ENCODE measurements at regions not wholly inside any gene's neighbourhood (a gene's known extent, or its start where the extent isn't known, plus 50 kb on each side); places are given as distances from the start of the nearest gene placed in this dataset.
"Not testable (repeated sequence)": the region's sequence is repeated elsewhere in the genome, so short reads cannot be mapped to it uniquely, and the experiment has no call there.

DNA sequence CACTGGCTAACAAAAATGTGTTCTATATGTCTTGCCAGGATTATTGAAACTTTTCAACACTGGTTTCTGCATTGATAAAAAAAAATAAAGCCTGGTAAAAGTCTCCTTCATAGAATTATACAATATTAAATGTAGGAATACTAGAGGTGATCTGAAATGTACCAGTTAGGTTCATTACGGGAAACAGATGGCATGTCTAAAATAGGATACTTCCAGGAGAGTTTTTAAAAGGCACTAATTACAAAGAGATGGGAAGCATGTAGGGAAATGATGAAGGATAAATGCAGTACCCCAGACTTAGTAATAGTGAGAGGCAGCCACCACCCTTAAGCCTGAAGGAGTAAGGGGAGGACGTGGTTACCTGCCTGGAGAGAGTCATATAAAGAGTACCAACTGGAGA lies 107.0 kb upstream of the NPSR1 start:
- no peak for ATAC-seq

DNA sequence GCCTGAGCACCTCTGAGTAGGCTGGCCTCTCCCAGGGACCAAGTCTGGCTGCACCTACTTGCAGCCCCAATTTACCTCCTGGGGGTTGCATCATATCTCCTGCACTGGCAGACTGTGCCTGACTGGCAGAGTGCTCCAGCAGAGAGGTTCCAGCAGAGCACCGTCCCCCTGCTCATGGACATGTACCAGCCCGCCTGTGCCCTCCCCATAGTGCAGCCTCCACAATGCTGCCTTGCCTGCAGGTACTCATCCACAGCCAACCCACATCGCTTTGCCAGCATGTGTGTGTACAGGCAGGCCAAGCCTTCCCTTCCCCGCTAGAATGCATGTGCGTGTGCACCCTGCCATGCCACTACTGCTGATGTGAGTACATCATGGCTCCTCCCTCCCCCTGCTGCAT lies 105.5 kb upstream of the NPSR1 start:
- Mint-ChIP-seq H3K27ac (no peak overlapping the region), H3K36me3 (peaks cover 0 to 11% of the 10 kb centered on the region in 2 donors), H3K9me3 (peaks cover 20 to 40% of the 10 kb centered on the region in 2 donors)
- DNase-seq (ENCODE audit: low spot score in 2 of 2) (no peak), ATAC-seq (no peak)

More for the DNA sequence above, 107.0 kb upstream of the NPSR1 start:
- Mint-ChIP-seq H3K36me3 (peaks cover 0 to 7% of the 10 kb centered on the region in 2 donors), H3K9me3 (peaks cover 28 to 31% of the 10 kb centered on the region in 2 donors), H3K27ac (no peak overlapping the region)
- DNase-seq (ENCODE audit: low spot score in 2 of 2): no peak

DNA sequence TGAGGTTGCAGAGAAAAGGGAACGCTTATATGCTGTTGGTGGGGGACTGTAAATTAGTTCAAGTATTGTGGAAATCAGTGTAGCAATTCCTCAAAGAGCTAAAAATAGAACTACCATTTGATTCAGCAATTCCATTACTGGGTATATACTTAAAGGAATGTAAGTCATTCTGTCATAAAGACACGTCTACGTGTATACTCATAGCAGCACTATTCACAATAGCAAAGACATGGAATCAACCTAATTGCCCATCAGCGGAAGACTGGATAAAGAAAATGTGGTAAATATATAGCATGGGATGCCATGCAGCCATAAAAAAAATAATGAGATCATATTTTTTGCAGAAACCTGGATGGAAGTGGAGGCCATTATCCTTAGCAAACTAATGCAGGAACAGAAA lies 100.0 kb upstream of the NPSR1 start:
- H3K27ac Mint-ChIP-seq: no peak overlapping the region
- DNase-seq (ENCODE audit: low spot score in 2 of 2) (no peak), ATAC-seq (no peak)
- peaks cover 0 to 11% of the 10 kb centered on the region in 2 donors for H3K36me3 Mint-ChIP-seq
- peaks cover 20 to 32% of the 10 kb centered on the region in 2 donors for H3K9me3 Mint-ChIP-seq

DNA sequence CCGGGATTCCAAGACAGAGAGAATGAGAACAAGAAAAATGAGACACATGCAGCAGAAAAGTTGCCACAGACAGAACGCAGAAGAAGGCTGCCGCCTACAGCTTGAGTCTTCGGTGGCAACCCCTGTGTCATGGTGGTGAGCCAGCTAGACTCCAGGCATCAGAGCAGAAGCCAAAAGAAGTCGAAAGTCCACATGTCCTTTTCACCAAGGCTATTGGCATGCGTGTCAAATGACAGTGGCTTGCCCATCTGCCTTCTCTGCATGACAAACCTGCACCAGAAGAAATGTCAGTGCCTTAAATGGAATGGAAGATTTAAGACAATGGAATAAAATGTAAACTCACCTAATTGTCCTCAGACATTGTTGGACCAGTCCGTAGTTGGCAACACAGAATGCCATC lies 93.9 kb upstream of the NPSR1 start:
- H3K36me3 Mint-ChIP-seq: no peaks in the 10 kb centered on the region
- peaks cover 8 to 12% of the 10 kb centered on the region in 2 donors for H3K9me3 Mint-ChIP-seq
- no peak overlapping the region for H3K27ac Mint-ChIP-seq
- ATAC-seq: no peak
- no peak for DNase-seq (ENCODE audit: low spot score in 2 of 2)

DNA sequence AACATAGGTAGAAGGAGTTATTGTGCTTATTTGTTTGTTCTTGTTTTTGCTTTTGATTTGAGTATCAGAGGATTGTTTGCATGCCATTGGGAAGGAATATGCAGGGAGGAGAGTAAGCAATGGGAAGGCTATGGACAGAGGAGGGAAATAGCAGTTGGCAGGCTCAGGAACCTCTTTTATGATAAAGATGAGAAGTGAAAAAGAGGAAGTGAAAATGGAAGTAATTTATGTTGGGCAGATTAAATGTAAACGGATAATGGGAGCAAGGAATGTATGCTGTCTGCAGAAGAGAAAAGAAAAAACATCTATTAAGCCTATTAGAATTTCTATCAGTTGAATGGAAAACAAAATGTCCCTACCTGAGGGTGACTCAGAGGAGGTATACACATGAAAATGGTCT lies 90.1 kb upstream of the NPSR1 start:
- DNase-seq (ENCODE audit: low spot score in 2 of 2) (no peak), ATAC-seq (no peak)
- Mint-ChIP-seq H3K9me3 (peaks cover 8 to 12% of the 10 kb centered on the region in 2 donors), H3K27ac (no peak overlapping the region), H3K36me3 (no peaks in the 10 kb centered on the region)

DNA sequence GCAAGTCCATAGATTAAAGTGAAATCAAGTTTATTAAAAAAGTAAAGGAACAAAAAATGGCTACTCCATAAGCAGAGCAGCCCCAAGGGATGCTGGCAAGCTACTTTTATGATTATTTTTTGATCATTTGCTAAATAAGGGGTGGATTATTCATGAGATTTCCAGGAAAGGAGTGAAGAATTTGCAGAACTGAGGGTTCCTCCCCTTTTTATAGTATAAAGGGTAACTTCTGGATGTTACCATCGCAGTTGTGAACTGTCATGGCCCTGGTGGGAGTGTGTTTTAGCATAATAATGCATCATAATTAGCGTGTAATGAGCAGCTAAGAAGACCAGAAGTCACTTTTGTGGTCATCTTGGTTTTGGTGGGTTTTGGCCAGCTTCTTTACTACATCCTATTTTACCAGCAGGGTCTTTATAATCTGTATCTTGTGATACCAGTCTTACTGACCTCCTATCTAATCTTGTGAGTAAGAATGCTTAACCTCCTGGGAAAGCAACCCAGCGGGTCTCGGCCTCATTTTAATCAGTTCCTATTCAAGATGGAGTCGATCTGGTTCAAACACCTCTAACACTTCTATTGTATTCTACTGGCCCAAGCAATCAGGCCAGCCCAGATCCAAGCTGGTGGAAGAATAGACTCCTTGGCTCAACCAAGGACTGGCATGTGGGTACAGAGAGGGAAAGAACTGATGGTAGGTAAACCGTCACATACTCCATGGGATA lies 87.9 kb upstream of the NPSR1 start:
- H3K36me3 Mint-ChIP-seq: no peaks in the 10 kb centered on the region
- DNase-seq (ENCODE audit: low spot score in 2 of 2) (no peak), ATAC-seq (no peak)
- peaks cover 9 to 12% of the 10 kb centered on the region in 2 donors for H3K9me3 Mint-ChIP-seq
- no peak overlapping the region for H3K27ac Mint-ChIP-seq

DNA sequence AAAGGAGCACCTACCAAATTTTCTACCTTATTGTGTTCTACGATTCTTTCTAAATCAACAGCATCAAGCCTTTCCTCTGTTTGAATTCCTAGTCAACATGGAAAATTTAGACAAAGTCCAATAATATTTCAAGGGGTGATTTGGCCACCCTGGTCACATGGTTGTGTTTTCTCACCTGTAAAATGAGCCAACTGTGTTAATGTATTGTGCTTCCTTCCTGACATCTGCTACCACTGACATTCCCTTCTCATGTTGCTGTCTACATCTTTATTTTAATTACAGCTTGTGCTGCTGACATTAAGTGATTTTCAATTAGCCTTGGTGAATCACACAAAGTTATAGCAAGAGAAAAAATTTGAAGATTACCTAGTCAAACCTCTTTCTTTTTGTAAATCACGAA lies 83.0 kb upstream of the NPSR1 start:
- ATAC-seq (no peak), DNase-seq (ENCODE audit: low spot score in 2 of 2) (no peak)
- Mint-ChIP-seq H3K36me3 (peaks cover 0 to 11% of the 10 kb centered on the region in 2 donors), H3K9me3 (peaks cover 17 to 18% of the 10 kb centered on the region in 2 donors), H3K27ac (no peak overlapping the region)

DNA sequence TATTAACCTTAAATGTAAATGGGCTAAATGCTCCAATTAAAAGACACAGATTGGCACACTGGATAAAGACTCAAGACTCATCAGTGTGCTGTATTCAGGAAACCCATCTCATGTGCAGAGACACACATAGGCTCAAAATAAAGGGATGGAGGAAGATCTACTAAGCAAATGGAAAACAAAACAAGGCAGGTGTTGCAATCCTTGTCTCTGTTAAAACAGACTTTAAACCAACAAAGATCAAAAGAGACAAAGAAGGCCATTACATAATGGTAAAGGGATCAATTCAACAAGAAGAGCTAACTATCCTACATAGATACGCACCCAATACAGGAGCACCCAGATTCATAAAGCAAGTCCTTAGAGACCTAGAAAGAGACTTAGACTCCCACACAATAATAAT lies 80.1 kb upstream of the NPSR1 start:
- not testable (repeated sequence) for H3K27ac Mint-ChIP-seq; ATAC-seq; DNase-seq (ENCODE audit: low spot score in 2 of 2)
- H3K36me3 Mint-ChIP-seq: peaks cover 0 to 11% of the 10 kb centered on the region in 2 donors
- H3K9me3 Mint-ChIP-seq: peaks cover 17 to 18% of the 10 kb centered on the region in 2 donors

DNA sequence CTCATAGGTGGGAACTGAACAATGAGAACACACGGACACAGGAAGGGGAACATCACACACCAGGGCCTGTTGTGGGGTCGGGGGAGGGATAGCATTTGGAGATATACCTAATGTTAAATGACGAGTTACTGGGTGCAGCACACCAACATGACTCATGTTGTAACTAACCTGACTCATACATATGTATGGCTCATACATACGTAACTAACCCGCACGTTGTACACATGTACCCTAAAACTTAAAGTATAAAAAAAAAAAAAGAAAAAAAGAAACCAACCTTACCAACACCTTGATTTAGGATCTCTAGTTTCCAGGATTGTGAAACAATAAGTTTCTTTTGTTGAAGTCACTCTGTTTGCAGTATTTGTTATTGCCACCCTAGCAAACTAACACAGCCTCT lies 76.3 kb upstream of the NPSR1 start:
- not testable (repeated sequence) for ATAC-seq; DNase-seq (ENCODE audit: low spot score in 2 of 2); H3K36me3 Mint-ChIP-seq; H3K27ac Mint-ChIP-seq
- H3K9me3 Mint-ChIP-seq: peaks cover 13 to 22% of the 10 kb centered on the region in 2 donors

DNA sequence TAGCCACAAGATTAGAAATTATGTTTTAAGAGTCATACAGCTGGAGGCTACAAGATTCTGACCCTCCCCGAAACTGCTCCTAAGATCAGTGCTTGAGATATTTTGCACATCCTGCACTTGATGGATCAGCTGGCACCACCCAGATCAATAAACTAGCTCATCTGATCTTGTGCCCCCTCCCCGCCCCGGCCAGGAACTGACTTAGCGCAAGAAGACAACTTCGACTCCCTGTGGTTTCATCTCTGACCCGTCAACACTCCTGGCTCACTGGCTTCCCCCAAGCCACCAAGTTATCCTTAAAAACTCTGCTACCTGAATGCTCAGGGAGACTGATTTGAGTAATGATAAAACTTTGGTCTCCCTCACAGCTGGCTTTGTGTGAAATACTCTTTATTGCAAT lies 73.5 kb upstream of the NPSR1 start:
- ATAC-seq (no peak), DNase-seq (ENCODE audit: low spot score in 2 of 2) (no peak)
- Mint-ChIP-seq H3K9me3 (peaks cover 4 to 7% of the 10 kb centered on the region in 2 donors), H3K27ac (no peak overlapping the region), H3K36me3 (no peaks in the 10 kb centered on the region)

DNA sequence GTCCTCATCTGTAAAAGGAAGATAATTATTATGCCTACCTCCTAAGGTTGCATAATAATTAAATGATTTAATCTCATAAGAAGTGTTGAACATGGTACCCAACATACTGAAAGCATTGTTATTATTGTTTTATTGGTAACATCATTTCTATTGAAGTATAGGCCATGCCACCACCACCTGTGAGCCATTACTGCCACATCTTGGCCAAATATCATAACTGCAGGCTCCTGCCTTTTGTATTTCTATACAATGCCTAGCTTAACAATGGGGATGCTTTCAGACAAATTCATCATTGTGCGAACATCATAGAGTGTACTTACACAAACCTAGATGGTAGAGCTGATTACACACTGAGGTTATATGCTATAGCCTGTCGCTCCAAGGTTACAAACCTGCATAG lies 61.1 kb upstream of the NPSR1 start:
- H3K9me3 Mint-ChIP-seq: peaks cover 0 to 7% of the 10 kb centered on the region in 2 donors
- no peak overlapping the region for H3K27ac Mint-ChIP-seq
- ATAC-seq: no peak
- H3K36me3 Mint-ChIP-seq: no peaks in the 10 kb centered on the region
- DNase-seq (ENCODE audit: low spot score in 2 of 2): no peak

DNA sequence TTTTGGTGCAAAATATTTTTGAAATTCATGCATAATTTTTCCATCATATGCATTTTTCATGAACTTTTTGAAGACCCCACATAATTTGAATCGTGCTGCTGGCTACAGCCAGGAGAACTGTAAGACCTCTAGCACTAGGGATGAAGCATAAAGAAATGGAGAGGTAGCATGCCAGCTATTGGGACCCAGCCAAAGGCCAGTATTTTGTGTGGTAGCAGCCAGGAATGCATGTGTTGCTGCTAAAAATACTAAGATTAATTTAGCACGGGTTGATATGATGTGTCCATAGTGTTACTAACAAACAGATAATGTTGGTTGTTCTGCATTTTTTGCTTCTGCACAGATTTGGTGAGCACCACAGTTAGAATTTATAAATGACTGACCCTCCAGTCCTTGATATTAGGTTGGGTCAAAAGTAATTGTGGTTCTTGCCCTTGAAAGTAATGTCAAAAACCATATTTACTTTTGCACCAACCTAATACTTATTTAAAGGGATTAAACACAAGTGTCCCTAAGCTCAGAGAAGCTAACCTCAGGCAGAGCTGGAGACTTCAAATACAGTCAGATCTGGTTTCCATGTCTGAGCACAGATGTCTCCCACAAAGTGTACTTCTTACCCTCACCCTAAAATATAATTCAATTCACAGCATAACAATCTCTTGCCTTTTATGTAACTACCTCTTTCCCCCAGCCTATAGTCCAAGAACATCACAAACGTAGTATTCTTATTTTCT lies 54.1 kb upstream of the NPSR1 start:
- no peak overlapping the region for H3K27ac Mint-ChIP-seq
- peaks cover 3 to 4% of the 10 kb centered on the region in 2 donors for H3K9me3 Mint-ChIP-seq

More for the DNA sequence above, 54.1 kb upstream of the NPSR1 start:
- H3K36me3 Mint-ChIP-seq: no peaks in the 10 kb centered on the region
- no peak for DNase-seq (ENCODE audit: low spot score in 2 of 2)
- ATAC-seq: no peak

Data from activated naive CD4-positive, alpha-beta T cell treated with anti-CD3 and anti-CD28 coated beads, Interleukin-2, amount 50 U/mL, for 72 hours (primary cell).